ENCODE measurements at regions not wholly inside any gene's neighbourhood (a gene's known extent, or its start where the extent isn't known, plus 50 kb on each side); places are given as distances from the start of the nearest gene placed in this dataset.

DNA sequence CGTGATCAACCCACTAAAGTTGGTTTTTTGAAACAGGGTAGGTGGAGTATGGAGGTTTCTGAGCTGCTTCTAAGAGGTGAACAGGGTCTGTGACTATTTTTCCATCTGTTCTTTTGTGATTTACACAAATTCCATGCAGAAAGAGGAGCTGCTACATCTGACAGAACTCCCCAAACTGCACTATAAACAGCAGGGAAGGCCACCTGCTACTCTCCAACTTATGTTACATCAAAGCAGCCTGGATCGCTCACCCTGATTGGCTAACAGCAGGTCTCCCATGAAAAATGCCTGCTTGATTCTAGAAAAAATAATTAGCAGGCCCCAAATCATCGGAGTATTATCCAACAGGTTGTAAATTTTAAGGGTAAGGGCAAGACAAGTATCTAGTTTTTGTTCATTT is 282.9 kb upstream of the FLRT2 start:
- Histone ChIP-seq H3K4me3 (no peak overlapping the region), H3K9me3 (replicated peaks) (no peaks in the 10 kb centered on the region; the same call in 1 of the 2 replicates), H3K27me3 (no peaks in the 10 kb centered on the region), H3K4me1 (peaks cover 21% of the 10 kb centered on the region), H3K36me3 (no peaks in the 10 kb centered on the region), H3K27ac (no peak overlapping the region)
- DNase-seq = peak; percentile 73 to 82

GRCh38 chr14:85248881-85249635 is 280.9 kb upstream of the FLRT2 start:
- no peak for DNase-seq
- Histone ChIP-seq H3K4me1 (peaks cover 21% of the 10 kb centered on the region), H3K9me3 (replicated peaks) (peaks cover 3% of the 10 kb centered on the region; the same call in 1 of the 2 replicates), H3K4me3 (no peak overlapping the region), H3K27ac (no peak overlapping the region), H3K27me3 (no peaks in the 10 kb centered on the region), H3K36me3 (no peaks in the 10 kb centered on the region)

DNA sequence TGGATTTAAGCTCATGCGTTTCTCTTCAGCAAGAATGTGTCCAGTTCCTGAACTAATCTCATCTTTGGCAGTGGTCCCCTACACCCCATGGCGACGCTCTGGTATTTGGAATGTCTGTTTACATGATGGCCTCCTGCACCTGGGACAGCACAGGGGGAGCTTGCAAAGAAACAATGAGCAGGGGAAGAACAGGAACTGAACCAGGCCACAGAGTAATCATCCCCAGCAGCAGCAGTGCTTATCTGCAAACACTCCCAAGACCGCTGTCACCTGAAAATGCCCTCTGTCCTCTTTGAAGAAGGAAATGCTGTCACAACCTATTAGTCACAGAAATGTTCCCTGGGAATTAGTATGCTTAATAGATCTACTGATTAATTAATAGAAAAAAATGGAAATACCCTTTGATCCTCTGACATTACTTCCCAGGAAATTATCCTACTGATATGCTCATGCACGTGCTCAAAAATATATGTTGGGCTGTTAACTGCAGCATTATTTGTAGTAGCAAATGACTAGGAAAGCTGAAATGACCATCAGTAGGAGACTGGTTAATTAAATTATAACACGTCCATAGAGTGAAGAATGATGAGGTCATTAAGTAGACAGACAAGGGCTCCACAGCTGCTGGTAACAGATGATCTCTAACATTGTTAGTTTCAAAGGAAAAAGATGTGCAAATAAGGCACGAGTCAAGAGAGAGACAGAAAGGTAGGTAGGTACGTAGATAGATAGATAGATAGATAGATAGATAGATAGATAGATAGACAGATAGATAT is 279.3 kb upstream of the FLRT2 start:
- peak; percentile 56 to 75 for DNase-seq

DNA sequence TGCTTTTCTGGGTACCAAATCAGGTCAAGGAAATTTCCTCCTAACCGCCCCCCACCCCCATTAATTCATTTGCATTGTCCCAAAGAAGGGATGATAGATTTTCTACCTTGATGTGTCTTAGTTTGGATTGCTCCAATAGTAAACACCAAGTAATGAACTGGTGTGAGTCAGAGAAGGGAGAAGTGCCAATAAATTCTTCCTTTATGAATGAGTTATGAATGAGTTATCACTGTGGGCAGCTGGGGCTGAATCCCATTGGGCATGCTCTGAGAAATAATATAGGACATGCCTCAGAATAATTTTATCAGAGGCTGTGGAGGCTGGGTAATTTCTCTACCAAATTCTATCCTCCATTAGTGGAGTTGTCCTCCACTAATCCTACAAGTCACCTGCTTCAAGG is 277.9 kb upstream of the FLRT2 start:
- DNase-seq = no peak
- peaks cover 3% of the 10 kb centered on the region; the same call in 1 of the 2 replicates for H3K9me3 ChIP-seq (replicated peaks)

More for the DNA sequence above, 279.3 kb upstream of the FLRT2 start:
- peak overlapping the region; percentile 16; the same call in 1 of the 2 replicates for H3K27ac ChIP-seq
- no peak overlapping the region for H3K4me3 ChIP-seq
- H3K36me3 ChIP-seq = no peaks in the 10 kb centered on the region
- no peaks in the 10 kb centered on the region for H3K27me3 ChIP-seq
- H3K4me1 ChIP-seq = peaks cover 21% of the 10 kb centered on the region
- peaks cover 3% of the 10 kb centered on the region; the same call in 1 of the 2 replicates for H3K9me3 ChIP-seq (replicated peaks)

GRCh38 chr14:85254711-85255110 is 275.2 kb upstream of the FLRT2 start:
- DNase-seq = no peak
- no peak overlapping the region for H3K4me3 ChIP-seq
- no peaks in the 10 kb centered on the region for H3K36me3 ChIP-seq
- H3K27me3 ChIP-seq = no peaks in the 10 kb centered on the region
- H3K27ac ChIP-seq = no peak overlapping the region
- H3K9me3 ChIP-seq (replicated peaks) = peaks cover 3% of the 10 kb centered on the region; the same call in 1 of the 2 replicates
- peaks cover 13% of the 10 kb centered on the region for H3K4me1 ChIP-seq

More for the DNA sequence above, 277.9 kb upstream of the FLRT2 start:
- no peak overlapping the region for H3K27ac ChIP-seq
- H3K36me3 ChIP-seq = no peaks in the 10 kb centered on the region
- no peaks in the 10 kb centered on the region for H3K27me3 ChIP-seq
- H3K4me3 ChIP-seq = no peak overlapping the region
- H3K4me1 ChIP-seq = peaks cover 13% of the 10 kb centered on the region

DNA sequence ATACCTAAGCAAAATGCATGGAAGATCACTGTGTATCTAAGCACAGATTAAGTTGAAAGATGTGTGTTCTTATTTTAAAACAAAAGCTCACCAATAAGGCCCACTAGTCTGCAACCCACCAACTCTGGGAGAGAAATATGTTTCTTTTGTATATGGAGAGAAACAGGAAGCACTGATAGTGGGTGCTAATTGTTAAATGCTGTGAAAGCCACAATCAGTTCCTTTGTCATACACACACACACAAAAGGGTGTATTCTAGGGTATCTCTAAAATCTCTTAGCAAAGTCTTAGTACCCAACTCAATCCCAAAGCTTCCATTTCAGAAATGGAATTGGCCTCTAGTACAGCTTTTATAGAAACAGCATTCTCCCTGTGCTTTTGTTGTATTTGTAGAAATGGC is 272.7 kb upstream of the FLRT2 start:
- Histone ChIP-seq H3K9me3 (replicated peaks) (peaks cover 3% of the 10 kb centered on the region; the same call in 1 of the 2 replicates), H3K27me3 (no peaks in the 10 kb centered on the region), H3K4me1 (no peaks in the 10 kb centered on the region), H3K36me3 (no peaks in the 10 kb centered on the region), H3K4me3 (no peak overlapping the region), H3K27ac (no peak overlapping the region)
- DNase-seq = no peak

GRCh38 chr14:85263916-85264675 is 265.8 kb upstream of the FLRT2 start:
- no peak for DNase-seq
- Histone ChIP-seq H3K4me1 (no peaks in the 10 kb centered on the region), H3K36me3 (no peaks in the 10 kb centered on the region), H3K27me3 (no peaks in the 10 kb centered on the region), H3K9me3 (replicated peaks) (no peaks in the 10 kb centered on the region), H3K27ac (no peak overlapping the region), H3K4me3 (no peak overlapping the region)

DNA sequence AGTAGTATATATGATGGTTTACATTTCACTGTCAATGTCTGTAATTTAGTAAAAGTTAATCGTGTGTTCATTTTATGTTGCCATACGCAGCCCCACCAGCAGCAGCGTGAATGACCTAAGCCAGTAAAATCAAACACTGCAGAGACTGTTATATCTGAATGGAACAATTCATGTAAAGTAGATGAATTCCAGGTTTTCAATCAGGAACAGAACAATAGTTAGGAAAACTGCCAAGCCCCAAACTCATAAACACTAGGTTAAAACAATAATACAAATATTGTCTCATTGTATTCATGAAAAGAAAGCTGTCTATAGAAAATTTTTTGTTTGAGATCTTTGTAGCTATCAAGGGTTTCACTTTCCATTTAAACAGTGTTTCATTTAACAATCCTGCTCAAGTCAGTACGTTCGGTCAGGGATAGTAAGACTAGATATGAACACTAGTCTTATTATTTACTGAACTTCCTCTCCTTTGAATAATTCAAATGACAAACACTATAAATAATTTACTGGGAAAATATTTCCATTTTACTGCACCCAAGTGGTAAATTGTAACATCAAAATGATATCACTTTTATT is 256.8 kb upstream of the FLRT2 start:
- Histone ChIP-seq H3K27me3 (no peaks in the 10 kb centered on the region), H3K27ac (no peak overlapping the region), H3K4me1 (no peaks in the 10 kb centered on the region), H3K4me3 (no peak overlapping the region), H3K36me3 (no peaks in the 10 kb centered on the region), H3K9me3 (replicated peaks) (no peaks in the 10 kb centered on the region)
- DNase-seq = no peak

GRCh38 chr14:85273952-85274351 is 256.0 kb upstream of the FLRT2 start:
- no peak for DNase-seq
- no peaks in the 10 kb centered on the region for H3K36me3 ChIP-seq
- H3K4me1 ChIP-seq = no peaks in the 10 kb centered on the region
- H3K9me3 ChIP-seq (replicated peaks) = no peaks in the 10 kb centered on the region
- no peak overlapping the region for H3K4me3 ChIP-seq
- H3K27me3 ChIP-seq = no peaks in the 10 kb centered on the region
- H3K27ac ChIP-seq = no peak overlapping the region

GRCh38 chr14:85276161-85276978 is 253.6 kb upstream of the FLRT2 start:
- Histone ChIP-seq H3K4me1 (no peaks in the 10 kb centered on the region), H3K9me3 (replicated peaks) (no peaks in the 10 kb centered on the region), H3K4me3 (no peak overlapping the region), H3K27me3 (no peaks in the 10 kb centered on the region), H3K36me3 (no peaks in the 10 kb centered on the region), H3K27ac (no peak overlapping the region)
- DNase-seq = no peak

DNA sequence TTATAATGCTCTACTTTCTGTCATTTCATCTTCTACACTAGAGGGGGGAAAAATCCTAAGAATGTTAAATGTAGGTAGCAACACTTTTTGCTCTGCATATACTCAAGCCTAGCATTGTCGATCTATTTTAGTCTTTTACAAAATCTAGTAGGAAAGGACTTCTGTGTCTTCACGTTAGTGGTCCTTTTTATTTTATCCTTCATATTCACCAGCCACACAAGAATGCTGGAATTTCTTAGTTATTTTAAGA is 253.0 kb upstream of the FLRT2 start:
- Histone ChIP-seq H3K27me3 (no peaks in the 10 kb centered on the region), H3K4me3 (no peak overlapping the region), H3K27ac (no peak overlapping the region), H3K4me1 (0 out of 2 replicates have a peak, but pooled peaks cover 3% of the 10 kb centered on the region), H3K9me3 (replicated peaks) (no peaks in the 10 kb centered on the region), H3K36me3 (no peaks in the 10 kb centered on the region)
- no peak for DNase-seq

- Histone ChIP-seq H3K9me3 (replicated peaks) (no peaks in the 10 kb centered on the region), H3K4me1 (0 out of 2 replicates have a peak, but pooled peaks cover 3% of the 10 kb centered on the region), H3K27ac (no peak overlapping the region), H3K27me3 (no peaks in the 10 kb centered on the region), H3K36me3 (no peaks in the 10 kb centered on the region), H3K4me3 (no peak overlapping the region)
- no peak for DNase-seq
These were observed 250.5 kb upstream of the FLRT2 start for GRCh38 chr14:85279407-85279806.

DNA sequence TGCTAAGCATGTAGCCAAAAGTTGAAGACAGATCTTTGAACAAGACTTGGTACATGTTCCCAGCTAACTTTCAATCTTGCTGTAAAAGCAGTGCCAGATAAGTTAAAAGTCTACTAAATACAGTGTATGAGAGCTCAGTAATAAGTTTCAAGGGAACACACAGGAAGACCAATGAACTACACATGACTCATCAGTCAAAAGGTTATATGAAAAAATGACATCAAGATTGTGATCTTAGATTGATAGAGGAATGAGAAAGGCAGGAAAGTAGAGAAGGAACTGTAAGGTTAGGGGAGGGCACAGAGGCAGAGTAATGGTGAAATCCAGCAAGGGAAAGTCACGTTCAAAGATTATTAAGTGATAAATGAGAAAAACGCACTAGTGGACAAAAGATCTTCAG is 249.9 kb upstream of the FLRT2 start:
- Histone ChIP-seq H3K4me3 (no peak overlapping the region), H3K9me3 (replicated peaks) (no peaks in the 10 kb centered on the region), H3K36me3 (no peaks in the 10 kb centered on the region), H3K27me3 (no peaks in the 10 kb centered on the region), H3K27ac (no peak overlapping the region), H3K4me1 (0 out of 2 replicates have a peak, but pooled peaks cover 3% of the 10 kb centered on the region)
- no peak for DNase-seq

- Histone ChIP-seq H3K36me3 (no peaks in the 10 kb centered on the region), H3K9me3 (replicated peaks) (no peaks in the 10 kb centered on the region)
- DNase-seq = no peak
These were observed 248.0 kb upstream of the FLRT2 start for GRCh38 chr14:85281921-85282320.

More at GRCh38 chr14:85281921-85282320, 248.0 kb upstream of the FLRT2 start:
- Histone ChIP-seq H3K27ac (no peak overlapping the region), H3K4me1 (0 out of 2 replicates have a peak, but pooled peaks cover 3% of the 10 kb centered on the region), H3K4me3 (no peak overlapping the region), H3K27me3 (no peaks in the 10 kb centered on the region)
